SU-DHL-6 (cell line): ENCODE measurements at regions not wholly inside any gene's neighbourhood (a gene's known extent, or its start where the extent isn't known, plus 50 kb on each side); places are given as distances from the start of the nearest gene placed in this dataset.

Source experiments
- H2AFZ ChIP-seq: fragments of 200-600 bp; sonication (generic); 2 replicates; pipeline ENCODE4 v1.6.1; 2014; ENCODE audit warnings: low read depth, mild to moderate bottlenecking, moderate library complexity, mixed read lengths, antibody characterized with exemption, low read length; ENCODE audit not compliant: severe bottlenecking
- H3F3A ChIP-seq: fragments of 200-600 bp; shearing (Covaris generic); 2 replicates; pipeline ENCODE4 v1.6.0; 2016; ENCODE audit warnings: antibody characterized with exemption, mild to moderate bottlenecking; ENCODE audit not compliant: insufficient read depth
- H3K27ac ChIP-seq: fragments of 200-600 bp; sonication (generic); 2 replicates; pipeline ENCODE4 v1.5.1; 2016; ENCODE audit warnings: low read depth, mild to moderate bottlenecking, low read length, moderate library complexity, mixed read lengths
- H3K27me3 ChIP-seq: fragments of 200-600 bp; sonication (generic), shearing (Covaris generic); 2 replicates; pipeline ENCODE4 v1.6.0; 2014; ENCODE audit warnings: mild to moderate bottlenecking, low read length
- H3K36me3 ChIP-seq: fragments of 200-600 bp; sonication (generic); 2 replicates; pipeline ENCODE4 v1.6.1; 2014; ENCODE audit warnings: mild to moderate bottlenecking, low read length, mixed read lengths
- H3K4me2 ChIP-seq: fragments of 300-600, 200-600 bp; shearing (Covaris generic), sonication (generic); 2 replicates; pipeline ENCODE4 v1.6.0; 2014; ENCODE audit warnings: low read length, low read depth, mild to moderate bottlenecking; ENCODE audit not compliant: poor library complexity, severe bottlenecking
- H3K4me3 ChIP-seq: fragments of 200-600 bp; sonication (generic); 2 replicates; pipeline ENCODE4 v1.5.1; 2014; ENCODE audit warnings: antibody characterized with exemption, low read length, mild to moderate bottlenecking, mixed read lengths; ENCODE audit not compliant: insufficient read depth, poor library complexity, severe bottlenecking
- H3K79me2 ChIP-seq: fragments of 200-600 bp; sonication (generic); 2 replicates; pipeline ENCODE4 v1.6.1; 2014; ENCODE audit warnings: mild to moderate bottlenecking, low read length, moderate library complexity; ENCODE audit not compliant: insufficient read depth
- H3K9ac ChIP-seq: fragments of 200-600 bp; sonication (generic); 2 replicates; pipeline ENCODE4 v1.7.0; 2014; ENCODE audit warnings: mild to moderate bottlenecking, low read length
- H3K9me2 ChIP-seq: fragments of 200-600 bp; sonication (generic); replicated peaks from 2 replicates; pipeline ENCODE4 v1.6.1; 2014; ENCODE audit warnings: low read length; ENCODE audit not compliant: insufficient read depth
- H3K9me3 ChIP-seq: fragments of 200-600 bp; sonication (generic); 2 replicates; pipeline ENCODE4 v1.6.1; 2014; ENCODE audit warnings: low read length, mixed read lengths; ENCODE audit not compliant: insufficient read depth
- H4K20me1 ChIP-seq: fragments of 200-600 bp; sonication (generic); 2 replicates; pipeline ENCODE4 v1.6.1; 2014; ENCODE audit warnings: low read depth, mild to moderate bottlenecking, antibody characterized with exemption, low read length, moderate library complexity, mixed read lengths
- EZH2phosphoT487 ChIP-seq: fragments of 200-600 bp; sonication (generic), shearing (Covaris generic); conservative IDR thresholded peaks from 2 replicates; pipeline ENCODE4 v1.6.1; 2018; ENCODE audit warnings: mild to moderate bottlenecking, antibody characterized with exemption, low read length, moderate library complexity, mixed read lengths
- TF ChIP-seq, protein P1 (sequence below): fragments of 200-600 bp; sonication (generic); IDR thresholded peaks from one replicate; pipeline ENCODE4 v1.5.1; 2017; ENCODE audit warnings: antibody characterized with exemption, mild to moderate bottlenecking, low read length, moderate library complexity; ENCODE audit not compliant: insufficient read depth, poor library complexity, severe bottlenecking

DNA sequence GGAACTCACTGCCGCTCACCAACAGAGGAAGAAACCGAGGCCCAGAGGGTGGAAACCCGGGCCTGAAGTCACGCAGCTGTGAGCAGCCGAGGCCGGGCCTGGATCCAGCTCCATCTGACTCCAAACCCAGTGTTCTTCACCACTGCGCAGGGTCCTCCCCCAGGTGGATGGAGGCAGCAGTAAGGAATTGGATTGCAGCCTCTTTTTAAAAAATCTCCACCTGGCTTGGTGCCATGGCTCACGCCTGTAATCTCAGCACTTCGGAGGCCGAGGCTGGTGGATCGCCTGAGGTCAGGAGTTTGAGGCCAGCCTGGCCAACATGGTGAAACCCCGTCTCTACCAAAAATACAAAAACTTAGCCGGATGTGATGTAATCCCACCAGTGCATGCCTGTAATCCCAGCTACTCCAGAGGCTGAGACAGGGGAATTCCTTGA is 177.2 kb downstream of the FOXL1 start:
- Histone ChIP-seq H3K79me2 (no peaks in the 10 kb centered on the region), H3K27ac (no peak overlapping the region), H2AFZ (no peak overlapping the region), H3F3A (no peaks in the 10 kb centered on the region), H4K20me1 (no peaks in the 10 kb centered on the region), H3K9me3 (no peaks in the 10 kb centered on the region), H3K9ac (no peak overlapping the region), H3K4me3 (no peak overlapping the region), H3K9me2 (no peaks in the 10 kb centered on the region), H3K27me3 (no peaks in the 10 kb centered on the region), H3K4me2 (no peak overlapping the region), H3K36me3 (no peaks in the 10 kb centered on the region)
- no peak for TF ChIP-seq EZH2phosphoT487
- TF ChIP-seq, protein P1, sequence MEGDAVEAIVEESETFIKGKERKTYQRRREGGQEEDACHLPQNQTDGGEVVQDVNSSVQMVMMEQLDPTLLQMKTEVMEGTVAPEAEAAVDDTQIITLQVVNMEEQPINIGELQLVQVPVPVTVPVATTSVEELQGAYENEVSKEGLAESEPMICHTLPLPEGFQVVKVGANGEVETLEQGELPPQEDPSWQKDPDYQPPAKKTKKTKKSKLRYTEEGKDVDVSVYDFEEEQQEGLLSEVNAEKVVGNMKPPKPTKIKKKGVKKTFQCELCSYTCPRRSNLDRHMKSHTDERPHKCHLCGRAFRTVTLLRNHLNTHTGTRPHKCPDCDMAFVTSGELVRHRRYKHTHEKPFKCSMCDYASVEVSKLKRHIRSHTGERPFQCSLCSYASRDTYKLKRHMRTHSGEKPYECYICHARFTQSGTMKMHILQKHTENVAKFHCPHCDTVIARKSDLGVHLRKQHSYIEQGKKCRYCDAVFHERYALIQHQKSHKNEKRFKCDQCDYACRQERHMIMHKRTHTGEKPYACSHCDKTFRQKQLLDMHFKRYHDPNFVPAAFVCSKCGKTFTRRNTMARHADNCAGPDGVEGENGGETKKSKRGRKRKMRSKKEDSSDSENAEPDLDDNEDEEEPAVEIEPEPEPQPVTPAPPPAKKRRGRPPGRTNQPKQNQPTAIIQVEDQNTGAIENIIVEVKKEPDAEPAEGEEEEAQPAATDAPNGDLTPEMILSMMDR: no peak

DNA sequence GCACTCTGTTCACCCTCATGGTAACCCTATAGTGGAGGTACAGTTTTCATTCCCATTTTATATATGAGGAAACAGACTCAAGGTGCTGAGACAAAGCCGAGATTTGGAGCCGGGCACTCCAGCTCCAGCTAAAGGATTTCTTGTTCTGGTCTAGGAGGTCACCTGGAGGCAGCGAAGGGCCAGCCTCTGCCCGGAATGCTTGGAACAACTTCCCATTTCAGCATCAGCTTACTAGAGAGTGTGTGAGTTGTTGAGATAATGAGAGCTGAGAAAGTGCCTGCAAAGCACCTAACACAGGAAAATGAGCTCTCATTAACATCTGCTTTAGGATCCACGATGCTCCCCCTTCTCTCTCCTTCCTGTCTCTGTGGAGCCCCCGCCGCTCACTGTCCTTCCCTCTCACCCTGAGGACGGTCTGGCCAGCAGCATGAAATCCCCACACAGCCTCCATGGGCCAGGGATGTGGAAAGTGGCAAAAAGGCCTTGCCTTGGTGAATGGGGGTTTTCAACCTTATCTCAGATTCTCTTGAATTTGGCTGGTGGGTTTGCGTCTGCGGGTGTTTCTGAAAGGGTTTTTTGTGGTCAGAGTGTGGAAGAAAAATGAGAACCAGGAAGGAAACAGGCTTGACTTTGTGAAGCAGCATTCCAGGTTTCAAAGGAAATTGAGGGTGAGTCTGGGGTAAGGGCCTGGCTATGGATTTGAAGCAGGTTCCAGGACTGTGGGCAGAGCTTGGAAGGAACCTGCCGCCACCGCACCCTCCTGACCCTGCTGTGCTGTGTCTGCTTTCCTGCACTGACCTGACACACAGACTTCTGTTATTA is 178.7 kb downstream of the FOXL1 start:
- no peak overlapping the region for H3K4me2 ChIP-seq
- no peaks in the 10 kb centered on the region for H3K27me3 ChIP-seq
- H3K9me3 ChIP-seq: no peaks in the 10 kb centered on the region
- H3K9ac ChIP-seq: no peak overlapping the region
- no peaks in the 10 kb centered on the region for H3K36me3 ChIP-seq
- TF ChIP-seq EZH2phosphoT487: no peak
- TF ChIP-seq, protein P1: no peak
- H4K20me1 ChIP-seq: no peaks in the 10 kb centered on the region
- H3K9me2 ChIP-seq: no peaks in the 10 kb centered on the region
- no peaks in the 10 kb centered on the region for H3K79me2 ChIP-seq
- no peak overlapping the region for H3K4me3 ChIP-seq
- H3F3A ChIP-seq: no peaks in the 10 kb centered on the region
- no peak overlapping the region for H2AFZ ChIP-seq
- H3K27ac ChIP-seq: no peak overlapping the region

DNA sequence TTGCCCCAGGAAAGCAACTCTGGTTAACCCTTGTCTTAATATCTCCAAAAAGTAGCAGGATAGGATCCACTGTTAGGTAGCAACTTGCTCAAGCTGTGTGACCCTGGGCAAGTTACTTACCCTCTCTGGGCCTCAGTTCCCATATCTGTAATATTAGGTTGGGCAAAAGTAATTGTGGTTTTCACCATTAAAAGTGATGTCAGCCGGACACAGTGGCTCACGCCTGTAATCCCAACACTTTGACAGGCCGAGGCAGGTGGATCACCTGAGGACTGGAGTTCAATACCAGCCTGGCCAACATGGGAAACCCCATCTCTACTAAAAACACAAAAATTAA is 179.3 kb downstream of the FOXL1 start:
- Histone ChIP-seq H2AFZ (no peak overlapping the region), H3K79me2 (no peaks in the 10 kb centered on the region), H3K4me2 (no peak overlapping the region), H4K20me1 (no peaks in the 10 kb centered on the region), H3F3A (no peaks in the 10 kb centered on the region), H3K9me2 (no peaks in the 10 kb centered on the region), H3K4me3 (no peak overlapping the region), H3K27me3 (no peaks in the 10 kb centered on the region), H3K36me3 (no peaks in the 10 kb centered on the region), H3K9ac (no peak overlapping the region), H3K27ac (no peak overlapping the region), H3K9me3 (no peaks in the 10 kb centered on the region)
- TF ChIP-seq EZH2phosphoT487: no peak
- TF ChIP-seq, protein P1: no peak
